ENCODE measurements at regions not wholly inside any gene's neighbourhood (a gene's known extent, or its start where the extent isn't known, plus 50 kb on each side); places are given as distances from the start of the nearest gene placed in this dataset.

- DNase-seq (ENCODE audit: low read depth in 4 of 4, low spot score in 2 of 4), result no peak
Observed at GRCh38 chr2:225938991-225939390, 539.5 kb downstream of the NYAP2 start.

GRCh38 chr2:225937625-225938187 is 538.2 kb downstream of the NYAP2 start:
- DNase-seq (ENCODE audit: low read depth in 4 of 4, low spot score in 2 of 4), result no peak

GRCh38 chr2:225932811-225933413 is 533.4 kb downstream of the NYAP2 start:
- DNase-seq (ENCODE audit: low read depth in 4 of 4, low spot score in 2 of 4), result no peak

- DNase-seq (ENCODE audit: low read depth in 4 of 4, low spot score in 2 of 4), result no peak
Observed at GRCh38 chr2:225930687-225931086, 531.2 kb downstream of the NYAP2 start.

- peak in 2 of 4 donors; percentile 2 to 9 for DNase-seq (ENCODE audit: low read depth in 4 of 4, low spot score in 2 of 4)
Observed at GRCh38 chr2:225920621-225921220, 521.2 kb downstream of the NYAP2 start.

GRCh38 chr2:225916692-225917091 is 517.2 kb downstream of the NYAP2 start:
- no peak for DNase-seq (ENCODE audit: low read depth in 4 of 4, low spot score in 2 of 4)

GRCh38 chr2:225911019-225911418 is 511.5 kb downstream of the NYAP2 start:
- no peak for DNase-seq (ENCODE audit: low read depth in 4 of 4, low spot score in 2 of 4)

- no peak for DNase-seq (ENCODE audit: low read depth in 4 of 4, low spot score in 2 of 4)
Observed at GRCh38 chr2:225895126-225895525, 495.6 kb downstream of the NYAP2 start.

GRCh38 chr2:225894236-225894980 is 494.9 kb downstream of the NYAP2 start:
- no peak for DNase-seq (ENCODE audit: low read depth in 4 of 4, low spot score in 2 of 4)

GRCh38 chr2:225893151-225893550 is 493.6 kb downstream of the NYAP2 start:
- no peak for DNase-seq (ENCODE audit: low read depth in 4 of 4, low spot score in 2 of 4)

GRCh38 chr2:225891771-225892170 is 492.3 kb downstream of the NYAP2 start:
- DNase-seq (ENCODE audit: low read depth in 4 of 4, low spot score in 2 of 4), result no peak

- no peak for DNase-seq (ENCODE audit: low read depth in 4 of 4, low spot score in 2 of 4)
Observed at GRCh38 chr2:225891013-225891412, 491.5 kb downstream of the NYAP2 start.

- DNase-seq (ENCODE audit: low read depth in 4 of 4, low spot score in 2 of 4), result peak in 3 of 4 donors; percentile 3 to 19 (median 11)
Observed at GRCh38 chr2:225889452-225889851, 489.9 kb downstream of the NYAP2 start.

GRCh38 chr2:225867071-225867470 is 467.6 kb downstream of the NYAP2 start:
- no peak for DNase-seq (ENCODE audit: low read depth in 4 of 4, low spot score in 2 of 4)

- DNase-seq (ENCODE audit: low read depth in 4 of 4, low spot score in 2 of 4), result no peak
Observed at GRCh38 chr2:225865468-225865867, 466.0 kb downstream of the NYAP2 start.

GRCh38 chr2:225864394-225864793 is 464.9 kb downstream of the NYAP2 start:
- DNase-seq (ENCODE audit: low read depth in 4 of 4, low spot score in 2 of 4), result no peak

- DNase-seq (ENCODE audit: low read depth in 4 of 4, low spot score in 2 of 4), result no peak
Observed at GRCh38 chr2:225842939-225843338, 443.4 kb downstream of the NYAP2 start.

GRCh38 chr2:225841314-225841713 is 441.8 kb downstream of the NYAP2 start:
- DNase-seq (ENCODE audit: low read depth in 4 of 4, low spot score in 2 of 4), result no peak

GRCh38 chr2:225837328-225837727 is 437.8 kb downstream of the NYAP2 start:
- no peak for DNase-seq (ENCODE audit: low read depth in 4 of 4, low spot score in 2 of 4)

GRCh38 chr2:225824748-225825449 is 425.4 kb downstream of the NYAP2 start:
- DNase-seq (ENCODE audit: low read depth in 4 of 4, low spot score in 2 of 4), result no peak

GRCh38 chr2:225821351-225821750 is 421.8 kb downstream of the NYAP2 start:
- no peak for DNase-seq (ENCODE audit: low read depth in 4 of 4, low spot score in 2 of 4)

Measured in left renal cortex interstitium (tissue), 4 donors.